ENCODE measurements at regions not wholly inside any gene's neighbourhood (a gene's known extent, or its start where the extent isn't known, plus 50 kb on each side); places are given as distances from the start of the nearest gene placed in this dataset.
A peak's percentile ranks its signal among the peaks of the same experiment; 100 is the strongest.

- DNase-seq, result peak; percentile 76
Measured at GRCh38 chr9:134987906-134988700, 70.4 kb upstream of the FCN1 start.

- no peak for DNase-seq
Measured at GRCh38 chr9:134988706-134989105, 71.0 kb upstream of the FCN1 start.

GRCh38 chr9:134989206-134990065 lies 71.7 kb upstream of the FCN1 start:
- no peak for DNase-seq

GRCh38 chr9:134991808-134992754 lies 74.4 kb upstream of the FCN1 start:
- DNase-seq, result no peak

- DNase-seq, result no peak
Measured at GRCh38 chr9:134992755-134993124, 75.0 kb upstream of the FCN1 start.

GRCh38 chr9:134993416-134993815 lies 75.7 kb upstream of the FCN1 start:
- no peak for DNase-seq

GRCh38 chr9:134993996-134994720 lies 76.4 kb upstream of the FCN1 start:
- DNase-seq, result no peak

- no peak for DNase-seq
Measured at GRCh38 chr9:134994926-134995791, 77.4 kb upstream of the FCN1 start.

GRCh38 chr9:134995792-134996120 lies 78.0 kb upstream of the FCN1 start:
- DNase-seq, result no peak

- no peak for DNase-seq
Measured at GRCh38 chr9:134996591-134997530, 79.1 kb upstream of the FCN1 start.

GRCh38 chr9:135000647-135001245 lies 83.0 kb upstream of the FCN1 start:
- no peak for DNase-seq

GRCh38 chr9:135001526-135001925 lies 83.8 kb upstream of the FCN1 start:
- DNase-seq, result no peak

GRCh38 chr9:135002336-135002735 lies 84.6 kb upstream of the FCN1 start:
- no peak for DNase-seq

- DNase-seq, result no peak
Measured at GRCh38 chr9:135002802-135003201, 84.7 kb upstream of the OLFM1 start.

GRCh38 chr9:135004772-135005171 lies 82.7 kb upstream of the OLFM1 start:
- no peak for DNase-seq

GRCh38 chr9:135006911-135007570 lies 80.4 kb upstream of the OLFM1 start:
- DNase-seq, result no peak

- DNase-seq, result no peak
Measured at GRCh38 chr9:135007601-135008000, 79.9 kb upstream of the OLFM1 start.

- no peak for DNase-seq
Measured at GRCh38 chr9:135008416-135008815, 79.1 kb upstream of the OLFM1 start.

GRCh38 chr9:135009051-135009560 lies 78.4 kb upstream of the OLFM1 start:
- DNase-seq, result no peak
